GM19351 (cell line): ENCODE measurements at regions not wholly inside any gene's neighbourhood (a gene's known extent, or its start where the extent isn't known, plus 50 kb on each side); places are given as distances from the start of the nearest gene placed in this dataset.
A peak's percentile ranks its signal among the peaks of the same experiment; 100 is the strongest.
"Not testable (repeated sequence)": the region's sequence is repeated elsewhere in the genome, so short reads cannot be mapped to it uniquely, and the experiment has no call there.

Experiments
- ATAC-seq: cut with Tn5 transposase; IDR thresholded peaks from one replicate; pipeline ENCODE4 v1.9.1; 2021; ENCODE audit warnings: mild to moderate bottlenecking, moderate library complexity; ENCODE audit not compliant: unreplicated experiment

GRCh38 chr9:102514541-102514940, 480.6 kb upstream of the CYLC2 start:
- no peak for ATAC-seq

GRCh38 chr9:102507044-102507687, 488.0 kb upstream of the CYLC2 start:
- ATAC-seq, result peak; percentile 51

- no peak for ATAC-seq
Observed at GRCh38 chr9:102506406-102506805, 488.7 kb upstream of the CYLC2 start.

DNA sequence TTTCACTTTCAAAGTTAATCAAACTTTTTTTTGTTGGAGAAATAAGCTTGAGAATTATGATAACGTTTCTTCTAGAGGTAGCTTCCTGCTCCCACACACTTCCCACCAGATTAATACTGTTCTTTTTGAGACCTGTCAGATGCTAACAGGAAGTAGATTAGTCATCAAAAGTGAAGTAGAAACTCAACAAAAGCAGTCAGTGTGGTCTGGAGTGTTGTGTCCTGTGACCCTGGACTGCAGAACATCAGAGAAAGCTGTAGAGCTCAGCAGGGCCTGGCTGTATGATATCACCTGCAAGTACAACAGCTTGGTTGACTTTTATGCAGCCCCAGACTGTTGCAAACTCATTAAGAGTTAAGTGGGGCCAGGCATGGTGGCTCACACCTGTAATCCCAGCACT, 495.7 kb upstream of the CYLC2 start:
- peak; percentile 74 for ATAC-seq

DNA sequence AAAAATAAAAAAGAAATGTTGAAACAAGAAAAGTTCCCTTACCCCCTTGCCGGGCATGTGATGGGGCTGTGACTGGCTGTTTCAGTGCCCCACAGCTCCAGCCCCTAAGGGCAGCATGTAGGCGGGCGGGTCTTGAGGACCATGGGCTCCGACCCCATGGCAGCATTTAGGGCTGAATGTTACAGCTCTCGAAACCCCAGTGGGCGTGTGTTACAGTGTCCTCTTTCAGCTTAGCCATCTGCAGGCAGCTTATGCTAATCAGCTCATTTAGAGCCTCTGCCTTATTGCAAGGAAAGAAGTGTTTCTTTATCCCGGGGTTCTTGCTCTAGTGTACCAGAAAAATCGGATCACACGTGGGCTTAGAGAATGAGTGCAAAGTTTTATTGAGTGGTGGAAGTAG, 497.4 kb upstream of the CYLC2 start:
- ATAC-seq, result no peak

DNA sequence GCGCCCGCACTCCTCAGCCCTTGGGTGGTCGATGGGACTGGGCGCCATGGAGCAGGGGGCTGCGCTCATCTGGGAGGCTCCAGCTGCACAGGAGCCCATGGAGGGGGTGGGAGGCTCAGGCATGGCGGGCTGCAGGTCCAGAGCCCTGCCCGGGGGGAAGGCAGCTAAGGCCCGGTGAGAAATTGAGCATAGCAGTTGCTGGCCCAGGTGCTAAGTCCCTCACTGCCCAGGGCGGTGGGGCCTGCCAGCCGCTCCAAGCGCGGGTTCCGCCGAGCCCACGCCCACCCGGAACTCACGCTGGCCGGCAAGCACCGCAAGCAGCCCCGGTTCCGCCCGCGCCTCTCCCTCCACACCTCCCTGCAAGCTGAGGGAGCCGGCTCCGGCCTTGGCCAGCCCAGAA, 508.2 kb upstream of the CYLC2 start:
- not testable (repeated sequence) for ATAC-seq

- ATAC-seq, result no peak
Observed at GRCh38 chr9:102483651-102484050, 511.5 kb upstream of the CYLC2 start.

DNA sequence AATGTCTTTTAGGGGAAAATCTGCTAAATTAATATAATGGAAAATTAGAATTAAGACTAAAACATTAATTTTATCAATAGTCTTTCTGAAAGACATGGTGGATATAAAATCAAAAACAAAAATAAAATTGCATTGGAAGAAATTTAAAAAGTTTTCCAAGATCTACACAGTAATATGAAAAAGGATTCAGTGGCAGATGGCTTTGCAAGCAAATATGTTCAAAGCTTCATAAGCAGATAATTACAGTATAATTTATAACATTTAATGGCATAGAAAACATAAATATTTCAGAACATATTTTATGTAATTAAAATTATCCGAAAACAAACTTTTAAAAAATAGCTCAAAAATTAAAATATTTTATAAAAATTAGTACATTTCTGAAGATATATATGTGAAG, 512.4 kb upstream of the CYLC2 start:
- no peak for ATAC-seq

DNA sequence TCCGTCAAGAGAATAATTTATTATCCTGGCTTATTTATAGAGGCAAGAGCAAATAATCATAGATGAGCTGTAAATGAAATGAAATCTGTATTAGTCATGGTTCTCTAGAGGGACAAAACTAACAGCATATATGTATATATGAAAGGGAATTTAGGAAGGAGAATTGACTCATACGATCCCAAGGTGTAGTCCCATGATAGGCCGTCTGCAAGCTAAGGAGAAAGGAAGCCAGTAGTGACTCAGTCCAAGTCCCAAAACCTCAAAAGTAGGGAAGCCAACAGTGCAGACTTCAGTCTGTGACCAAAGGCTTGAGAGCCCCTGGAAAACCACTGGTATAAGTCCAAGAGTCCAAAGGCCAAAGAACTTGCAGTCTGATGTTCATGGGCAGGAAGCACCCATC, 515.9 kb upstream of the CYLC2 start:
- no peak for ATAC-seq

GRCh38 chr9:102474357-102474756, 520.8 kb upstream of the CYLC2 start:
- ATAC-seq, result no peak

DNA sequence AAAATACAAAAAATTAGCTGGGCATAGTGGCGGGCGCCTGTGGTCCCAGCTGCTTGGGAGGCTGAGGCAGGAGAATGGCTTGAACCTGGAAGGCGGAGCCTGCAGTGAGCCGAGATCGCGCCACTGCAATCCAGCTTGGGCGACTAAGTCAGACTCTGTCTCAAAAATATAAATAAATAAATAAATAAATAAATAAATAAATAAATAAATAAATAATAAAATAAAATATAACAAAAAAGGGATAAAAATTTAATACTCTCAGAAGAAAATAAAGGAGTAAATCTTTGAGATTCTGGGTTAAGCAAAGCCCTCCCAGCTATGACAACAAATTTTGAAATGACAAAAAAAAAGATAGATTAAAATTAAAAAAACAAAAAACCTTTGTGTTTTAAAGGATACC, 525.7 kb upstream of the CYLC2 start:
- ATAC-seq, result not testable (repeated sequence)

DNA sequence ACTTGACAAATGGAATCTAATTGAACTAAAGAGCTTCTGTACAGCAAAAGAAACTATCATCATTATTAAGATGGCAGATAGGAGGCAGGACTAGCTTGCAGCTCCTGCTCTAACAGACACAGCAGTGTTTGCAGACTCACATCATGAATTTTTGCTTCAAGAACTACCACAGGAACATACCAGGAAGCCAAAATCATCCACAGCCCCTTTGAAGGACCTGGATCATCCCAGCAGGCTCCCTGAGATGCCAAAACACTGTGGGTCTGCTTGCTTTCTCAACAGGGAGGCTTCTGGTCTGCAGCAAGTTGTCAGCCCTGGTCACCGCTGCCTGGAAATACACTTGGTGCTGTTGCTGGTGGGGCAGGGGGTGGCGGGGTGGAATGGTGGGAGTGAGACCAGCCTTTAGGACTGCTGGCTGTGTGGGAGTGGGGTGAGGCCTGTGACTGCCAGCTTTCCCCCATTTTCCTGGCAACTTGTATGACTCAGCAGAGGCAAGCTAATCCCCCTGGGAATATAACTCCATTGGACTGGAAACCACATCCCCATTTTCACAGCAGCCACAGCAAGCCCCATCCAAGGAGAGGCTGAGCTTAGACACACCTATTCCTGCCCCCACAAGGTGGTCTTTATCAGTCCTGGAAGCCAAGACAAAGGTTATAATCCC, 533.8 kb upstream of the CYLC2 start:
- no peak for ATAC-seq

DNA sequence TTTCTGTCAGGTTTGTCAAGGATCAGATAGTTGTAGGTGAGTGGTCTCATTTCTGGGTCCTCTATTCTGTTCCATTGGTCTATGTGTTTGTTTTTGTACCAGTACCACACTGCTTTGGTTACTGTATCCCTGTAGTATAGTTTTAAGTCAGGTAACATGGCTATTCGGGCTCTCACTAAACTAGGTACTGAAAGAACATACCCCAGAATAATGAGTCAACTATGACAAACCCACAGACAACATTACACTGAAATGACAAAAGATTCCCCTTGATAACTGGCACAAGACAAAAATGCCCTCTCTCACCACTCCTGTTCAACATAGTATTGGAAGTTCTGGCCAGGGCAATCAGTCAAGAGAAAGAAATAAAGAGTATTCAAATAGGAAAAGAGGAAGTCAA, 535.3 kb upstream of the CYLC2 start:
- ATAC-seq, result no peak

DNA sequence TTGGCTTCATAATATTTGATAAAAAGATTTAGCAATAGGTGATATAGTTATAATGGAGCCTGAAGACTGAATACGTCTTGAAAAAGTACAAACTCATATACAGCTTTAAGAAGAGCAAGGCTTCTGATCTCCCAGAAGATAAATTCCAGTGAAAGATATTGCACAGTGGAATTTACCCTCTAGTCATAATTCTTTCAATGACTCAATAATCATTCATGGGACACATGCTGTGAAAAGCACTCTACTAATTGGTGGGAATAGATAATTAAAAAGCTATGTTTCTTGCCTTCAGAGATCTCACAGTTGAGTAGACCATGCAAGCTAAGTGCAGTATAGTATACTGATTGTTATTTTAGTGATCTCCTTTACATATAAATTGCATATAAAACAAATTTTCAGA, 538.6 kb upstream of the CYLC2 start:
- ATAC-seq, result no peak

GRCh38 chr9:102445906-102446305, 549.2 kb upstream of the CYLC2 start:
- ATAC-seq, result no peak

DNA sequence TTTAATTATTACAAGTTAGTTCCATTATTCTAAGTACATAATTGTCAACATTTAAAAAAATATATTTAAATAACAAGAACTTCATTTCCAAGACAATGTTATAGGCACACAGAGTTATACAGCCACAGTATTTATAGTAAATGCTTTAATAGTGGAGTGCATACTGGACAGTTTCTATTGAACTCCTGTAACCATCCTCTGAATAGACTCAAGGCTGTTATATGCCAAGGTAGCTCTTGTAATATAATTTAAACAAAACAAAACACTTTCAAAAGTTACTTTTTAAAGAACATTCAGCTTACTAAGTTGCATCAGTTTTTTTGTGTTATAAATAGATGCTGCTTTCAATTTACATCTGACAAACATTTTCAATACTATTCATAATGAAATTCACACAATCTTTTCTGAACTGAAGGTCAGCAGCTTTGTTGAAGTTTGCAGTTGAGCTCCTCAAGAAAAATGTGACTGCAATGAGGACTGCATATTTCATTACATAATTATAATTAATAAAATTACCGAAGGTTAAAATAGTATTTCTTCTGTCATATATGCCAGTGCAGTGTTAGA, 549.9 kb upstream of the CYLC2 start:
- no peak for ATAC-seq

GRCh38 chr9:102439583-102439982, 555.5 kb upstream of the CYLC2 start:
- no peak for ATAC-seq

DNA sequence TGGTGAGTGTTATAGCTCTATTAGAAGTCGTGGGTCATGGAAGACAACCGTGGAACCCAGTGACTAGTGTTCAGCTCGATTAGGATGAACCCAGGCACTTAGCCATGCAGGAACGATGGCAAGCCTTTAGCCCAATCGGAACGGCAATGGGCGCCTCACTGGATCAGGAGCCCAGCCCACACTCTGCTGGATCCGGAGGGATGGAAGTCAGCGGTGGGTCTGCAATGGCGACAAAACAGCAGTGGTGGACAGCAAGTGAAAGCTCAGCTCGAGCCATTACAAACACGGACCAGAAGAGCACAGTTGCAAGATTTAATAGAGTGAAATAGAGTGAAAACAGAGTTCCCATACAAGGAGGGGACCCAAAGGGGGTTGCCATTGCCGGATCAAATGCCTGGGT, 558.5 kb upstream of the CYLC2 start:
- ATAC-seq, result not testable (repeated sequence)

DNA sequence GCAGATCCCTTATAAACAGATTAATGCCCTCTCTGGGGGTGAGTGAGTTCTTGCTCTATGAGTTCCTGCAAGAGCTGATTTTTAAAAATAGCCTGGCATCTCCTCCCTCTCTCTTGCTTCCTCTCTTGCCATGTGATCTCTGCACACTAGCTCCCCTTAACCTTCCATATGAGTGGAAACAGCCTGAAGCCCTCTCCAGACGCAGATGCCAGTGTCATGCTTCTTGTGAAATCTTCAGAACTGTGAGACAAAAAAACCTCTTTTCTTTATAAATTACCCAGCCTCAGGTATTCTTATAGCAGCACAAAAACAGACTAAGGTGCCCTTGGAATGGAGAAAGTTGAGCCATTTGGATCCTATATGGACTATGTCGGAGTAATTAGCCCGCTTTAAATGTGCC, 559.7 kb upstream of the CYLC2 start:
- ATAC-seq, result no peak

GRCh38 chr9:102434545-102434944, 560.6 kb upstream of the CYLC2 start:
- ATAC-seq, result no peak

- ATAC-seq, result no peak
Observed at GRCh38 chr9:102428305-102428704, 566.8 kb upstream of the CYLC2 start.

- ATAC-seq, result not testable (repeated sequence)
Observed at GRCh38 chr9:102416251-102416650, 578.9 kb upstream of the CYLC2 start.
